ENCODE measurements at regions not wholly inside any gene's neighbourhood (a gene's known extent, or its start where the extent isn't known, plus 50 kb on each side); places are given as distances from the start of the nearest gene placed in this dataset.

DNA sequence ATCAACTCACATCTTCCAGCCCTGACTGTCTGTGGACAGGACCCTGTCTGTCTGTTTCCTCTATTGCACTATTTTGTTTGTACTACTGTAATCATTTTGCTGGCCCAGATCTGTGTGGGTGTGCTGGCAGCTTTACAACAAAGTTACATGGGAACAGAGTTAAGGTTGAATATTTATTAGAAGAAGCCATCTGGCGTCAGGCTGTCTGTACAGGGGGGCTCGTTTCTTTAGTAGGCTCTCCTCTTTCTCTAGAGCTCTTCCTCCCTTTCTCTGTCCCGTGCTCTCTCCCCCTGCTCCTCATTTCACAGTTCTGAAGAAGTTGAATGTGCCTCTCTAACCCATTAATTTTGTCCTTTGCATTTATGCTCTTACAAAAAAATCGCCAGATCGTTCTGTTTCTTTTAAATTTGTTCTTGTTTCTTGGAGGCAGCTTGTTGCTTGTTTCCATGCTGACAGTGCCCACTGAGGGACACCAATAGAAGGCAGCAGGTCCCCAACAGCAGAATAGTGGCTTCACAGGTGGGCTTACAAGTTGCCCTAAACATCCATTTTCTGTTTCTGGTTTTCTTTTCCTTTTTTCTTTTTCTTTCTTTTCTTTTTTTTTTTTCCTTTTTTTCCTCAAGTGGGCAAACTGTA, 315.2 kb upstream of the ZEB2 start:
- Histone ChIP-seq H3K23ac (ENCODE audit: insufficient read length, low read depth, low read length) (no peak overlapping the region), H2BK120ac (ENCODE audit: low read depth, low read length, poor library complexity, severe bottlenecking) (no peak overlapping the region), H4K5ac (ENCODE audit: insufficient read length, low read depth, low read length) (no peak overlapping the region), H3K18ac (ENCODE audit: insufficient read length, low read depth, low read length) (no peak overlapping the region), H3T11ph (ENCODE audit: low read length) (no peak overlapping the region), H4K91ac (ENCODE audit: insufficient read length, low read depth, low read length) (no peak overlapping the region), H3K79me2 (ENCODE audit: insufficient read depth, low read length) (no peaks in the 10 kb centered on the region), H3K27me3 (ENCODE audit: insufficient read depth, low read length) (no peaks in the 10 kb centered on the region), H3K4ac (ENCODE audit: low read depth, low read length) (no peak overlapping the region), H3K4me1 (ENCODE audit: insufficient read depth, low read length) (no peaks in the 10 kb centered on the region; the same call in 1 of the 2 replicates), H2AK5ac (ENCODE audit: insufficient read length, low read length) (no peak overlapping the region), H3K56ac (ENCODE audit: insufficient read length, low read depth, low read length) (no peak overlapping the region), H3K23me2 (ENCODE audit: insufficient read length, low read depth, low read length, poor library complexity, severe bottlenecking) (no peaks in the 10 kb centered on the region), H4K20me1 (ENCODE audit: control insufficient read depth, insufficient read depth, insufficient read length) (no peaks in the 10 kb centered on the region), H3K27ac (ENCODE audit: insufficient read length, low read depth, low read length) (no peak overlapping the region), H2BK12ac (ENCODE audit: insufficient read length, low read depth, low read length) (no peak overlapping the region), H4K8ac (replicated peaks; ENCODE audit: insufficient read length, low read depth, low read length) (no peak overlapping the region), H3K9me3 (ENCODE audit: control insufficient read depth, low read depth, low read length) (no peaks in the 10 kb centered on the region), H3K9ac (ENCODE audit: extremely low read depth, insufficient read length, low read length) (no peak overlapping the region), H2AFZ (ENCODE audit: low read length) (no peak overlapping the region), H3K4me2 (ENCODE audit: insufficient read depth, insufficient read length, low read length) (no peak overlapping the region), H2BK20ac (ENCODE audit: low read depth, low read length, poor library complexity, severe bottlenecking) (no peak overlapping the region), H3K79me1 (ENCODE audit: insufficient read depth, low read depth, low read length, poor library complexity, severe bottlenecking) (no peaks in the 10 kb centered on the region), H3K14ac (ENCODE audit: insufficient read depth, low read length) (no peak overlapping the region), H2BK5ac (ENCODE audit: insufficient read length, low read length) (no peak overlapping the region), H2BK15ac (ENCODE audit: low read depth, low read length) (no peak overlapping the region)
- no CpG with 5 or more reads among the region's 5 CpGs for WGBS (ENCODE audit: extremely low coverage, insufficient read length, low lambda C conversion rate)
- Mint-ChIP-seq H3K36me3 (ENCODE audit: insufficient read depth in 1 of 3, low read depth in 3 of 3) (no peaks in the 10 kb centered on the region), H3K27ac (no peak overlapping the region), H3K4me1 (no peaks in the 10 kb centered on the region), H3K9me3 (no peaks in the 10 kb centered on the region), H3K4me3 (no peak overlapping the region), H3K27me3 (ENCODE audit: low read depth) (no peaks in the 10 kb centered on the region)
- TF ChIP-seq, protein P1, sequence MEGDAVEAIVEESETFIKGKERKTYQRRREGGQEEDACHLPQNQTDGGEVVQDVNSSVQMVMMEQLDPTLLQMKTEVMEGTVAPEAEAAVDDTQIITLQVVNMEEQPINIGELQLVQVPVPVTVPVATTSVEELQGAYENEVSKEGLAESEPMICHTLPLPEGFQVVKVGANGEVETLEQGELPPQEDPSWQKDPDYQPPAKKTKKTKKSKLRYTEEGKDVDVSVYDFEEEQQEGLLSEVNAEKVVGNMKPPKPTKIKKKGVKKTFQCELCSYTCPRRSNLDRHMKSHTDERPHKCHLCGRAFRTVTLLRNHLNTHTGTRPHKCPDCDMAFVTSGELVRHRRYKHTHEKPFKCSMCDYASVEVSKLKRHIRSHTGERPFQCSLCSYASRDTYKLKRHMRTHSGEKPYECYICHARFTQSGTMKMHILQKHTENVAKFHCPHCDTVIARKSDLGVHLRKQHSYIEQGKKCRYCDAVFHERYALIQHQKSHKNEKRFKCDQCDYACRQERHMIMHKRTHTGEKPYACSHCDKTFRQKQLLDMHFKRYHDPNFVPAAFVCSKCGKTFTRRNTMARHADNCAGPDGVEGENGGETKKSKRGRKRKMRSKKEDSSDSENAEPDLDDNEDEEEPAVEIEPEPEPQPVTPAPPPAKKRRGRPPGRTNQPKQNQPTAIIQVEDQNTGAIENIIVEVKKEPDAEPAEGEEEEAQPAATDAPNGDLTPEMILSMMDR (conservative IDR thresholded peaks at IDR 0.05) = no peak
- DNase-seq = no peak
